Peyer's patch (tissue), 4 donors: ENCODE measurements at regions not wholly inside any gene's neighbourhood (a gene's known extent, or its start where the extent isn't known, plus 50 kb on each side); places are given as distances from the start of the nearest gene placed in this dataset.

Experiments used
- POLR2A ChIP-seq, 2 donors: fragments of 450-650 bp; IDR thresholded peaks; one replicate each; pipeline ENCODE4 v1.5.1; 2017; ENCODE audit warnings: antibody characterized with exemption in 2 of 2, mild to moderate bottlenecking in 2 of 2, moderate library complexity in 2 of 2
- TF ChIP-seq, protein P1 (sequence below), 6 experiments: fragments of 450-650 bp in 4 of 6; fragments of 200-600 bp in 2 of 6; sonication (generic) in 1 of 6; IDR thresholded peaks; one replicate each; pipeline ENCODE4 v1.5.1; 2017 to 2019; ENCODE audit warnings: antibody characterized with exemption in 6 of 6, mild to moderate bottlenecking in 3 of 6, moderate library complexity in 1 of 6

DNA sequence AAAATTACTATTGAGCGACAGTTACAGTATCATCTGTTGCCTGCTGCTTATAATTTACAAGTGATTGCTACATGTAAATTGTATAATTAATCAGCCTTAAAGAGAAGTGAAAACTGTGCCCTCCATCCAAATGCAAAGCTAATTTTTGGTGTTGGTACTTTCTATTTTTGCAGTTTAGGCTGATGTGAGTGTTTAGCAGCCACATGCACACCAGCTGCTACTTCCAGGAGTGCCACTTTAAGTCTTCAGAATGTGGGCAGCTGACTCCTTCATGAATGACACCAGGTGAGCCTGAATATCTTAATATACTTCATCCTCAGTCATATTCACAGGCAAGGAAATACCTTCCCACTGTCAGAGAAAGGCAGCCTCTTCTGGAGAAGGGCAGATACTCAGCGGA is 149.8 kb upstream of the RASGEF1B start:
- TF ChIP-seq POLR2A (IDR thresholded peaks at IDR 0.05) = no peak
- TF ChIP-seq, protein P1, sequence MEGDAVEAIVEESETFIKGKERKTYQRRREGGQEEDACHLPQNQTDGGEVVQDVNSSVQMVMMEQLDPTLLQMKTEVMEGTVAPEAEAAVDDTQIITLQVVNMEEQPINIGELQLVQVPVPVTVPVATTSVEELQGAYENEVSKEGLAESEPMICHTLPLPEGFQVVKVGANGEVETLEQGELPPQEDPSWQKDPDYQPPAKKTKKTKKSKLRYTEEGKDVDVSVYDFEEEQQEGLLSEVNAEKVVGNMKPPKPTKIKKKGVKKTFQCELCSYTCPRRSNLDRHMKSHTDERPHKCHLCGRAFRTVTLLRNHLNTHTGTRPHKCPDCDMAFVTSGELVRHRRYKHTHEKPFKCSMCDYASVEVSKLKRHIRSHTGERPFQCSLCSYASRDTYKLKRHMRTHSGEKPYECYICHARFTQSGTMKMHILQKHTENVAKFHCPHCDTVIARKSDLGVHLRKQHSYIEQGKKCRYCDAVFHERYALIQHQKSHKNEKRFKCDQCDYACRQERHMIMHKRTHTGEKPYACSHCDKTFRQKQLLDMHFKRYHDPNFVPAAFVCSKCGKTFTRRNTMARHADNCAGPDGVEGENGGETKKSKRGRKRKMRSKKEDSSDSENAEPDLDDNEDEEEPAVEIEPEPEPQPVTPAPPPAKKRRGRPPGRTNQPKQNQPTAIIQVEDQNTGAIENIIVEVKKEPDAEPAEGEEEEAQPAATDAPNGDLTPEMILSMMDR (IDR thresholded peaks at IDR 0.05) = no peak
